Type B pancreatic cell (in vitro differentiated cells): ENCODE measurements at regions not wholly inside any gene's neighbourhood (a gene's known extent, or its start where the extent isn't known, plus 50 kb on each side); places are given as distances from the start of the nearest gene placed in this dataset.

ENCODE experiments used
- DNase-seq: peaks from one replicate; pipeline ENCODE4 v3.0.0; 2021; ENCODE audit warnings: mixed read lengths; ENCODE audit not compliant: unreplicated experiment; ENCODE audit errors: extremely low spot score
- H3K27ac Mint-ChIP-seq: 2 replicates; pipeline ENCODE4 v1.8.0; 2021; ENCODE audit warnings: mild to moderate bottlenecking, mixed read lengths
- H3K27me3 Mint-ChIP-seq: 2 replicates; pipeline ENCODE4 v1.8.0; 2021; ENCODE audit warnings: mixed read lengths
- H3K36me3 Mint-ChIP-seq: 2 replicates; pipeline ENCODE4 v1.8.0; 2021; ENCODE audit warnings: mixed read lengths
- H3K4me1 Mint-ChIP-seq: one replicate; pipeline ENCODE4 v1.8.0; 2021; ENCODE audit warnings: mixed read lengths; ENCODE audit not compliant: unreplicated experiment
- H3K4me3 Mint-ChIP-seq: 2 replicates; pipeline ENCODE4 v1.8.0; 2021; ENCODE audit warnings: mild to moderate bottlenecking, mixed read lengths
- H3K9me3 Mint-ChIP-seq: 2 replicates; pipeline ENCODE4 v1.8.0; 2021; ENCODE audit warnings: mixed read lengths
- CTCF ChIP-seq: fragments of 200-600 bp; sonication (generic); conservative IDR thresholded peaks from 2 replicates; pipeline ENCODE4 v1.5.0; 2021; ENCODE audit warnings: antibody characterized with exemption, mild to moderate bottlenecking

GRCh38 chr4:126957556-126957955 lies 675.2 kb upstream of the INTU start:
- no peak overlapping the region for H3K27ac Mint-ChIP-seq
- DNase-seq = no peak
- no peak for TF ChIP-seq CTCF
- H3K36me3 Mint-ChIP-seq = no peaks in the 10 kb centered on the region
- H3K27me3 Mint-ChIP-seq = no peaks in the 10 kb centered on the region
- H3K4me3 Mint-ChIP-seq = no peak overlapping the region
- H3K9me3 Mint-ChIP-seq = no peaks in the 10 kb centered on the region
- H3K4me1 Mint-ChIP-seq = no peaks in the 10 kb centered on the region

- H3K4me3 Mint-ChIP-seq = no peak overlapping the region
- no peaks in the 10 kb centered on the region for H3K4me1 Mint-ChIP-seq
- no peak for DNase-seq
- no peaks in the 10 kb centered on the region for H3K9me3 Mint-ChIP-seq
- H3K36me3 Mint-ChIP-seq = no peaks in the 10 kb centered on the region
- TF ChIP-seq CTCF = no peak
- no peak overlapping the region for H3K27ac Mint-ChIP-seq
- no peaks in the 10 kb centered on the region for H3K27me3 Mint-ChIP-seq
These were observed 674.8 kb upstream of the INTU start for GRCh38 chr4:126957987-126958386.

- Mint-ChIP-seq H3K4me1 (no peaks in the 10 kb centered on the region), H3K9me3 (no peaks in the 10 kb centered on the region), H3K27me3 (no peaks in the 10 kb centered on the region)
These were observed 674.3 kb upstream of the INTU start for GRCh38 chr4:126958482-126958881.

GRCh38 chr4:126959056-126959745 lies 673.6 kb upstream of the INTU start:
- H3K27ac Mint-ChIP-seq = no peak overlapping the region
- H3K27me3 Mint-ChIP-seq = no peaks in the 10 kb centered on the region
- H3K4me3 Mint-ChIP-seq = no peak overlapping the region
- no peaks in the 10 kb centered on the region for H3K9me3 Mint-ChIP-seq
- H3K36me3 Mint-ChIP-seq = no peaks in the 10 kb centered on the region
- H3K4me1 Mint-ChIP-seq = no peaks in the 10 kb centered on the region
- DNase-seq = no peak
- TF ChIP-seq CTCF = no peak

More at GRCh38 chr4:126958482-126958881, 674.3 kb upstream of the INTU start:
- Mint-ChIP-seq H3K27ac (no peak overlapping the region), H3K36me3 (no peaks in the 10 kb centered on the region), H3K4me3 (no peak overlapping the region)
- TF ChIP-seq CTCF = no peak
- no peak for DNase-seq

- Mint-ChIP-seq H3K36me3 (no peaks in the 10 kb centered on the region), H3K27ac (no peak overlapping the region), H3K4me1 (no peaks in the 10 kb centered on the region), H3K9me3 (no peaks in the 10 kb centered on the region), H3K27me3 (no peaks in the 10 kb centered on the region), H3K4me3 (no peak overlapping the region)
- TF ChIP-seq CTCF = no peak
- no peak for DNase-seq
These were observed 672.0 kb upstream of the INTU start for GRCh38 chr4:126960760-126961159.
